HG03139 (cell line): ENCODE measurements at regions not wholly inside any gene's neighbourhood (a gene's known extent, or its start where the extent isn't known, plus 50 kb on each side); places are given as distances from the start of the nearest gene placed in this dataset.

ENCODE experiments used
- ATAC-seq: cut with Tn5 transposase; IDR thresholded peaks from one replicate; pipeline ENCODE4 v1.9.1; 2021; ENCODE audit not compliant: unreplicated experiment

DNA sequence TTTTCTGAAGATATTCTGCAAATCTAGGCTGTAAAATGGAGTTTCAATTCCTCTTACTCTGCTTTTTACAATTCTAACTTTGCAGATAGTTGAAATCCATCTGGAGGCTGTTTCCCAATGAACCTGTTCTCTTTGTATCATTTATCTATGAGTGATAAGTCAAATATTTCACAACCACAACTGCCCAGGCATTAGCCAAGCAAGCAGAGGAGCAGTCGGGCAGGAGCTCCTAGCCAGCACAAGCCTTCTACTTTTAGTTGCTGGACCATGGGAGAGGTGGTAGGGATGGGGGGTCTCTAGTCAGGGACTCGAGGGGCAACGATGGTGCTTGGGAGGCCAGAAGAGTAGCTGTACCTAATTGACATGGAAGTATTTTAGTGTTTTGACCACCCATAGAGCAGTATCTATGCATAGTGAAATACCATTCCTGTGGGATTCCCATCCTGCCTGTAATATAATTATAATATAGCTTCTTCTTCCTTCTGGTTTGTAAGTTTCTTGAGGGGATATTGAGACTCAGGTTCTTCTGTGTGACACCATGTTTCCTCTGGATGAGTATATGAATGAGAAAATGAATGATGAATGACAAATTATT lies 353.5 kb upstream of the IL12A start:
- ATAC-seq: no peak

DNA sequence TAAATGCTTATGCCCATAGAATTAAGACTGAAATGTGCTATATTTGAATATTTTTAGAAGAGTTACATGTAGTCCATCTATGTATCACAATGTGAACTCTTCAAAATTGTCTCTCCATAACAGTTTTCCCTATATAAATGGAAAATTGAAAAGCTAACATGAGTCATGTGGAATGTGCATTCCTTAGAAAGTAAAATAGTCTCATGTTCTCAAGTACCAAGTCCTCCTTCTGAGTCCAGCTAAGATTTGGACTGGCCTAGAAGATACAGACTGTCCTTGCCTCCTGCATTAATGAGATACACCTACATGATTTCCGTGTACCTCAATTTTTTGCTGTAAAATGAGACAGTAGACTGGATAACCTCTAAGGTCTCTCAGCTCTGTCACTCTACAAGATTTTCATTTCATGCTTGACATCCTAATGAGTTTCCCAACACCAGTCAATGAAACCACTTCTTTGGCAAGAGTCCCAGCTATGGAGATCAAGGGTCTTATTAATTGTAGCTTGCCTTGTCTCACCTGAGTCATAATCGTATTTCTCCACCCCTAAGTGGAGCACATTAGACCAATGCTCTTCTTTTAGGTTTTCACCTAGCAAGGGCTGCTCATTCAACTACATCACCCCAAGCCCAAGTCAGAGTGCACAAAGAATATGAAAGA lies 350.6 kb upstream of the IL12A start:
- no peak for ATAC-seq

DNA sequence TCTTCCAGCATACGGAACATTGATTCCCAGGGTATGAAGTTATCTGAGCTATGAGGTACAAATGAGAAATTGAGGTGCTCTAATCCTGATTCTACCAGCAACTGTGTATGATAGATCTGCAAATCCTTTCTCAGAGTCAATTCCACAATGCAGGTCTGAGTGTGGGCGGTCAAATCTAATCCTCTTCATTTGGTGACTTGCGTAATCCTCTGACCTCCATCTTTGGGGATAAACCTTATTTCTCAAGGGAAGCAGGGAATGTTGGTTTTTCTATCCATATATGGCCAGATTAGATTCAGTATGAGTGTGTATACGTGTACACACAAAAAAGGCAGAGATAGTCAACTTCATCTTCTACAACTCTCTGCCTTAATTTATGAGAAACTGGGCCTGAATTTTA lies 348.4 kb upstream of the IL12A start:
- no peak for ATAC-seq

DNA sequence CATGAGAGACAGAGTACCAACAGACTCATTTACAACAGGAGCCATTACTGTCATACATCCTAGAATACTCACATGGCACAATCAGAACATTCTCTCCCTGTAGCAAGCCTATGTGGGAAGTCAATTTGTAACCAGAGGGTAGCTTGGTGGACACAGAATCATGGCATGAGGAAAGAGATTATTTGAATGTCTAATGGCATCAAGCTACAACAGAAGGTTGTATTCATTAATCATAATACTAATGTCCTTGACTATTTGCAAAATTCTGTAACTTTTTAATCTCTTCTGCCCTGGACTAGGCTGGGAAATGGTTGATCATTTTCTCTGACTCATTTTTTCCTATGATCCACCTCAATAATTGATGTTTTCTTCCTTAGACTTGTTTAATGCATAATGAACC lies 345.2 kb upstream of the IL12A start:
- no peak for ATAC-seq

DNA sequence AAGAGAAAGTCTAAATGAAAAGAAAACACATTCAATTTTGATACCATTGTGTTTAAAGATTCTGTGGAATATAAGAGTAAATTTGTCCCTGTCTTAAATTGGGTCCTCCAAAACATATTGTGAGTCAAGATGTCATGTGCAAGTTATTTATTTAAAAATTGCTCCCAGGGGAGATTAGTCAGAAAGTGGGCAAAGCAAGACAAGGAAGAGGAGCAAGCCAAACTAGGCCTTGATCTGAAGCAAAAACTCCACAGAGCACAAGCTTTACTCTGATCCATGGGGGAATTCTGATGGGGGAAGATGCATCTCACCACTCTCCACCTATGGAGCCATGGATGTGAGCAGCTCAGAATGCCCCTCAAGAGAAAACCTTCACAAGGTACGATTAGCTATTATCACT lies 342.8 kb upstream of the IL12A start:
- no peak for ATAC-seq

DNA sequence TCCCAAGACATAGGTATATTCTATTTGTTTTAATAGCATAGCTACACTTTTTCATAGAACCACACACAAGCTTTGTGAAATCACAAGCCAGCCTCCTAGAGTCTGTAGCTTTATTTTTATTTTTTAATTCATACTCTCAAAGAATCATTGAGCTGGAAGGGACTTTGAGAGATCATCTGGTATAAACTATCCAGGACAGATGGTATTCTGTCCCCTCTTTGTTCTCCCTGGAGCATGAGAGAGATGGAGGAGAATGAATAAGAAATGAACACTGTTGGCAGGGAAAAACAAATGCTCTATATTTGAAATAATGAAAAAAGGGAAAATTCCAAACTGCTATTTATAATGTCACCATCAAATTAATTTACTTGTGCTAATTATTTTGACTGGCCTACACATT lies 338.7 kb upstream of the IL12A start:
- ATAC-seq: no peak

DNA sequence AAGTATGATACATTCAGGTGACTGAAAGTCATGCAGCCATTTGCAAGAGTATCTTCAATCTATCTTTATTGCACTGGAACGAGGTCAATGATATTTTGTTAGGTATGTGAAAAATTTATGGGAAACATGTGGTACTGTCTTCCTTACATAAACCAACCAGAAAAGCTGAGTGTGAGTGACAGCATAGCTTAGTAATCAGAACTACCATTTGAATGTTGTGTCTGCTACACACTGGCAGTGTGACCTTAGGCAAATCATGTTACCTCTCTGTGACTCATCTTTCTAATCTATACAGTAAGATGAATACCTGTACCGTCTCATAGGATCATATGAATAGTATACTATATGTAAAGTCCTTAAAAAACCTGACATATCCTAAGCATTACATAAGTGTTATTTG lies 337.9 kb upstream of the IL12A start:
- ATAC-seq: no peak

DNA sequence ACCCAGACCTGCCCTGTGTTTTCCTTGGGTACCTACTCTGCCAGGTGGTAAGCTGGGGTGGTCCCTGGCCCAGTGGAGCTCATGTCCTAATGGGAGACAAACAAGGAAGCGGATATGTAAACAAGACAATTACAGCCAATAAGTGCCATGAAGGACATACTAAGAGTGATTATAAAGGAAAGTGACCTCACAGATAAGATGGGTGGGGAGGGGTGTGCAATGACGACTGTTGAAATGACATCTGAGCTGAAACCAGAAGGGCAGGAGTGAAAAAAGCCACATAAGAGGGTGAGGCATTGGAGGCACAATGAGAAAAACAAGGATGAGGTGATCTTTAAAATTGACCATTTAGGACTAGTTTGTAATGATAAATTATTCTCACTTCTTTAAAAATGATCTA lies 336.2 kb upstream of the IL12A start:
- ATAC-seq: no peak

DNA sequence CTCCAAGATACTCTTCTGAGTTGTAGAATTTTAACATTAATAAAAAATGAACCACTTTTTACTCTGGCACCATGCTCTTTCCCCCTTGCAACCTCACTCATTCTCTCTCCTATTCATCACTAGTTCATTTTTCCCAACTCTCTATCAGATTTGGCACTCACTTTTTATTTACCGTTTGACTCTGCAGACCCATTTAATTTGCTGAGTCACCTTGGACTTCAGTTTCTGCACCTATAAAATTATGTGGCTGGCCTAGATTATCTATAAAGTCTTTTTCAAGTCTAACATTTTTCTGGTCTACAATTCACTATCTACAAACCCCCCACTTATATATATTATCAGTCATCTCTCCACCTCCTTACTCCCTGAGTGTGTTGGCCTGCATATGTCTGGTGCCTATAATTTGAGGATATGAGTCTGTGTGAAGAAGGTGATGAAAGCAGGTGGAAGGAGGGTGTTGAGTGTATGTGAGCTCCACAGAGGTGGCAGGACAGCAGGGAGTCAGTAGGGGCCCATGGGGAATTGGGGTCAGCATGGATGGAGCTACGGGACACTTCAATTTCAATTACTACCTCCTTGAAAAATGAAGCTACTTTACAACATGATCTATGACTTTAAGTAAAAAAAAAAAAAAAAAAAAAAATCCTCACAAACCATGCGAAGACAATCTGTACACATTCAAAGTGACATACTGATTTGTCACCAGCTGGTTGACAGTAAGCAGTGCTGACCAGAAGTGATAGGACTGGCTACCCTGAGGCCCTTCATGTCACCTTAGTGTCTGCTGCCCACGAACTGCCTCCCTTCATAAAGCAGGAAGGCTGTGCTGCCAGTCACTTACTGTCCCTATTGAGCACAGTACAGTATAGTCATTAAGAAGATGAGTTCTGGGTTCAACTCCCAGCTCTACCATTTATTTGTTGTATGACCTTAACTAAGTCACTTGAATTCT lies 334.2 kb upstream of the IL12A start:
- ATAC-seq: no peak

DNA sequence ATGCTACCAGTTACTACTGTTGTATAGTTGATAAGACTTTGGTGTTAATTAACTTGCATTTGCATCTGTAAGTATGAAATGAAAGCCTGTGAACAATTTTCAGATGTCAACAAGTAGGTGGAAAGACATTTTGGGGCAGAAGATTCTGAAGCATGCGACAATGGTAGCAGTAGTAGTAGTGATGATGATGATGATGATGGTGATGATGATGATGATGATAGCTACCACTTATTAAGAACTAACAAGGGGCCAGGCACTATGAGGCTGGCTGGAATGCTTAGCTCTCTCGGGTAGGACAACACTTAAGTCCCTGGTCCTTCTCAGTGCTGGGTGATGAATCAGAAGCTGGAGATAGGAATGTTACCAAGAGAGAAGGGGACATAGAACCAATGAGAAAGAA lies 333.4 kb upstream of the IL12A start:
- ATAC-seq: no peak

DNA sequence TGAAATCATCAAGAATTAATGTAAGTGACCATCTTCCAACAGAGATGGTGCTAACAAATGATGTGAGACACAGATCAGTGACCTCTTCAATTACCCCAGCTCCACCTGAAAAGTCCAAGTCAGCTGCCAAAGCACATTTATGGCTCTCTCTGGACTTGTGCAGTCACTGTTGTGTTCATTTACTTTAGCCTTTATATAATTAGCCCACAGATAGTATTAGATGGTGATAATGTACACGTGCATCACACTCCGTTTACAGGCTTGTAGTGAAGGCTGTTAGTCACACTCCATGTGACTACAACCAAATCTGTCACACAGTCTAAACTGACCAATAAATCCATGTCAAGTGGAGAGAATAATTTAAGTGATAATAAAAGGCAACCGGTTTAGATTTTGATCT lies 331.5 kb upstream of the IL12A start:
- ATAC-seq: no peak

DNA sequence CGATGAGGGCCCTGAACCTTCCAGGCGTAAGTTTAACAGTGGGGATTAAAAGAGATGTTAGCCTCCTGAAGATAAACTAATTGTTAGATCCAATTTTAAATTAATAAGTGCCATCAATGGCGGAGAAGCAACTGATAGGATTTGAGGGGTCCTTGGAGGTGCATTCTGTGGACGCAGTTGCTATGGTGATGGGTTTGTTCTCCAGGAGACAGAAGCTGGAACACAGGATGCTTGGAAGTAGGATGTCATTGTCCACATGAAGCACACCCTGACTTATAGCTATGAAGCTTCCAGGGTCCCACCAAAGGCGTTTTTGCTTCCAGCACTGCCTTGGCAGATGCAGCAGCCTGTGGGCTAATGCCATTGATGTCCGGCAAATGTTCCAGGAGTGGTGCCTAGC lies 331.0 kb upstream of the IL12A start:
- no peak for ATAC-seq

DNA sequence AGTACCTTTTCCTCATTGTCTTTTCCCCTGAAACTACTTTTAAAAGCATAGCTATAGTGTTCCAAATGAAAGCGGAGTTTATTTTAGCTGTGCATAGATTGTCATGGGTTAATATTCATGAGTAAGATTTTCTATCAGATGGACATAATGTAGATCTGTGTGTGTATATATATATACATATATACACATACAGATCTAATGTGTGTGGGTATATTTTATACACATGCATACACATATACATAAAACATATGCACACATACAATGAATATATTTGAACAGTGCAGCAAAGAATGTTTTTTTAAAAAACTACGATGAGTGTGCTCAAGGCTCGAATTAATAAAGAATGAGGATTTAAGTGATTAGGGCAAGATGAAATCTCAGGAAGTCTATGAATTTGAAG lies 328.3 kb upstream of the IL12A start:
- no peak for ATAC-seq

DNA sequence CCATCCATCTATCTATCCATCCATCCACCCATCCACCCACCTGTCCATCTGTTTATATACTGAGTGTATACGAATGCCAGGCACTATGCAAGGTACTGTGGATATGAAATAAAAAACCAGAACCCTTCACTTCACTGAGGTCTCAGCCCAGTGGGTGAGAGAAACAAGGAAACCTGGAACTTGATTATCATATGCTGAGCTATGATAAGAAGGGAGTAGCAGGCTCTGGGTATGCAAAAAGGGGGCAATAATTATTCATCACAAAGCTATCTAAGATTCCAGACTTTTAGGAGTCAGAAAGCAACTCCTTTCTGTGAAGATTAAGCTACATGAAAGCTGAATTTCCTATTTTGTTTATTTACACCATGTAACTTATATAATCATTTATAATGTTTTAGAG lies 327.7 kb upstream of the IL12A start:
- ATAC-seq: no peak

DNA sequence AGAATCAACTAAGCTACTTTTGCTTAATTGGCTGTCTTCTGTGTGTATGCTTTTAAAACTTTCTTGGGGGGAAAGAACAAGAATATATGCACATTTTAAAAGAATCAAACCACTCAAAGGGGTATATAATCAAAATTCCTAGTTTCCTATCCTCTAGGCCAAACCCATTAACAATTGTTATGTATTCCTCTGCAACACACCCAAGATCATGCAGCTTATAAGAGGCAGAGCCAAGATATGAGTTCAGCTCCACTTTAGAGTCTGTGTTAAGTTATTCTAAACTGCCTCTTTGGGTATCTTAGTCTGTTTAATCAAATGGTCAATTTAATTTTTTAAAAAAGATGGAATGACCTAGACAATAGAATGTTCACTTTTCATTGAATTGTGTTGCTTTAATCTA lies 326.1 kb upstream of the IL12A start:
- ATAC-seq: no peak

DNA sequence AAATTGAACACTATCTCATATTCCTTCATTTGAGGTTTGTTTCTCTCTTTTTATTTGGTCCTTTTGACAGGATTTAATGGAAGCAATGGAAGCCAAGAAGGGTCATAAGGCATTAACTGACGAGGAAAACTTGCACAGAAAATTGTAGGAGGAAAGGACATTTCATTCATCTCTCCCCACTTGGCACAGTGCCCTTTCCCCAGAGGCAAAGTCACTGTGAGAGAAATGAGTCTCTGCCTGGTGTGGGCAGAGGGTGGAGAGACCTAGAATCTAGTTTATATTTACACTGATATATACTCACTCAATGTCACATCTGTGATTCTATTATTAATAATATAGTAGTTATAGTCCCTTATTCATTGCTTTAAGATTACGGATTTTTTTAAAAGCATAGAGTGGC lies 324.6 kb upstream of the IL12A start:
- no peak for ATAC-seq

DNA sequence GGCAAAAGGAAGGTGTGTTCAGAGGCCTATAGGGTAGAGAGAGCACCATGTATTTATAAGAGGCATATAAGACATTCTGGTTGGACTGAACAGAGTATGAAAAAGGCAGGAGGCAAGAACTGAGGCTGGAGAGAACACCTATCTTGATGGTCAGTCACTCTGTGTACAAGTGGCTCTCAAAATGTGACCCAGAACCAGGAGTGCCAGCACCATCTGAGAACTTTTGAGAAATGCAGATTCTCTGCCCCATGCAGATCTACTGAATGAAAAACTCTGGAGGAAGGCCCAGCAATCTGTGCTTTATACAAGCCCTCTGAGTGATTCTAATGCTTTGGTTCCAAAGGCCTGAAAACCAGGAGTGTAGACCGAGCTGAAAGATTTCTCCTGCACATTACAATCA lies 324.0 kb upstream of the IL12A start:
- no peak for ATAC-seq

DNA sequence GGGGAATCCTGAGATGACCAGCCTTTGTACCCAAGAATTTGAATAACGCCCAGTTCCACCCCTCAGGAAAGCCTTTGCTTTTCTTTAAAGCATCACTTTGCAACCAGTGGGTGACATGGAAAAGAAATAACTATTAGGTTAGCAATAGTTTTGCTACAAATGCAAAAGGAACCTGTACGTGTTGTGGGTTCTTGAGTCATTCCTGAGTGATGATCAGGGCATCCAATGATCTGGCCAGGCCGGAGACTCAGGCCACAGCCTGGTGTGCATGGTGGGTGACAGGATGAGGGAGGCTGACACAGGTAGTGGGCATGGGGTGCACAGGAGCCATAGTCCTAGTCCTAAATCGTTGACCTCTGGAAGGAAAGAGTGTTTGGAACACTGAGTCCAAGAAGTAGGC lies 321.4 kb upstream of the IL12A start:
- no peak for ATAC-seq

DNA sequence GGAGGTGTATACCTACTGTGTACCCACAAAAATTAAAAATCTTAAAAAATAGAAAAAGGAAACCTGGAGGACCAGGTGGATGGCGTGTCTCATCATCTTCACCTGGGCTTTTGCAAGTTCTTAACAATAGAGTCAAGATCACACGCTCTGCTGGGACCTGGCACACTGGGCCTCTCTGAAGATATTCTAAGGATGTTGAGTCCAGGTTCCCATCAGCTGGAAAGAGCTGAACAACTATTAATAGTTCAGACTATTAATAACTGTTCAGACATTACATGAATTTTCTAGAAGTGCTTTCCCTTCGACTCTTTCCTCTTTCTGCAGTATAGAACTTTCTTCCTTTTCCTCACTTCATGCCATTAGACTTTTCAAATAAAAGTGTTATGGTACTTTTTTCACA lies 320.2 kb upstream of the IL12A start:
- ATAC-seq: no peak

DNA sequence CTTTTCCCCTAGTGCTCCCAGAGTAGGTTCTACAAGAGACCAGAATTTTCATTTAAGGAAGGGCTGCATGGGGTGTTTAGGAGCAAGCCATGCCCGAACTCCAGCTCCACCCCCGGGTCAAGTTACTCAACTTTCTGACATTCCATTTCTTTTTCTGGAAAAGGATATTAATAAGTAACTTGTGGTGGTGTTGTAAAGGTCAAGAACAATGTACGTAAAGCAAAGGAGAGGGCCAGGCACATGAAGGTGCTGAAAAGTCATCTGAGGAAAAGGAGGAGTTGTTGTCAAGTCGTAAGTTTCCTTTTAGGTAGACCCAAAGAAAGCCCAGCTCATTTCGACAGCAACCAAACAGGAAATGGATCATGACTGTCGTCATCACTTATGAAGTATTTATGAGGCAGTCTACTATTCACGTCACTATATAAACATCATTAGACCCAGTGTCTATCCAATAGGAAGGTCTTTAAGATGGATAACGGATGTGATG lies 319.6 kb upstream of the IL12A start:
- ATAC-seq: no peak

DNA sequence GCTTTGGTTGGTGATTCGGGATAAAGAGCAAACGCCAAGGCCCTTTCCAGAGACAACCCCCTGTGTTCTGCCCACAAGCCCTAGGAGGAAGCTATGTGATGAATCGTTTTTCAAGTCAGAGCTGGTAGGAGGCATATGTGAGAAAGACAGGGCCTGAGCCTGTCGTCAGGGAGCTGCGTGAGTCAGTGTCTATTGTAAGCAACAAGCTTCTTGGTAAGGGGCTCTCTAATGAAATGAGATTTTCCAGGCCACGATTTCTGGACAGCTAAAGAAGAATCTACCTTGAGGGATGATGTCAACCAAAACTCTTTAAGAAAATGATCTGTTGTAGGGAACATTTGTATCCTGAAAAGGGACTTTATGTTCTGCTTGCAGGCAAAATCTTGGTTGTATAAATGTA lies 318.9 kb upstream of the IL12A start:
- ATAC-seq: no peak
